Islet precursor cell (in vitro differentiated cells): ENCODE measurements at regions not wholly inside any gene's neighbourhood (a gene's known extent, or its start where the extent isn't known, plus 50 kb on each side); places are given as distances from the start of the nearest gene placed in this dataset.

Source experiments
- DNase-seq: peaks from one replicate; pipeline ENCODE4 v3.0.0-alpha.2; 2018

DNA sequence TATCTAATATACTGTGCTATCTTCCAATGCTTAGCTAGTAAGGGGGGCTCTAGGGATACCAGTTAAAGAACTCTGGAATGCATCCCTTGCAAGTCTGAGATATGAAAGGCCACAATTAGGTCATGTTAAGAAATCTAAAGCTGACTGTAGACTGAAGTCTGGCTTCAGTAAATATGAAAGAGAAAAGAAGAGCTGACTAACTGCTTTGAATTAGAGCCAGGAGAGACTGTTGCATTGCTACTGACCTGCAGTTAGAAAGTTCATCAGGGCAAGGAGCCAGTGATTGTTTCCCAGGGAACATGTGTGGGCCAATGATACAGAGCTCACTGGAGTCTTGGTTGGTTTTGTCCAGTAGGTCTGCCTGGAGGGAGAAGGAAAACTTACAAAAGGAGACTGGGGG lies 472.1 kb upstream of the TNC start:
- DNase-seq: no peak

GRCh38 chr9:115591584-115591984 lies 473.6 kb upstream of the TNC start:
- DNase-seq: peak; percentile 89

DNA sequence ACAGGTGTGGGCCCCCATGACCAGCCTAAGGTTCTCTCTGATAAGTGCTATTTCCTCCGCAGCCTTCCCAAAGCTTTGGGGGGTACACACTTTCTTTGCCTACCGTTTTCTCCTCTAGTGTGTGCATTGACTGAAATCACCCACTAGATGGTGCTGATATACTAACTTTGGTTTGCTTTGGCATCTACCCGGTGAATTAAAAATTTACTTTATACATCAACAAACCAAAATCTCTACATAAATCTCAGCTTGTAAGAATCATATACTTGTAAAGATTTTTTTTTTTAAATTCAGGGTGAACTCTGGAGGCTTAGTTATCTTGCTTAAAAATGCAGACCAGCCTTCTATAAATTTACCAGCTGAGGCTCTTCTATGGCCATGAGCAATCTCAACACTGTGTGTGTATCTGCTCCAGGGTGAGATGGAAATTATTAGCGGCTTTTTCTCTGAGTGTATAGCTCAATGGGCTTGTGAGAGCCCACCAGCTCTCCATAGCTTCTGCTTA lies 475.7 kb upstream of the TNC start:
- no peak for DNase-seq

- DNase-seq: no peak
Measured at GRCh38 chr9:115594557-115594956, 476.6 kb upstream of the TNC start.

- DNase-seq: no peak
Measured at GRCh38 chr9:115596021-115596745, 478.2 kb upstream of the TNC start.

GRCh38 chr9:115596746-115597080 lies 478.8 kb upstream of the TNC start:
- no peak for DNase-seq

DNA sequence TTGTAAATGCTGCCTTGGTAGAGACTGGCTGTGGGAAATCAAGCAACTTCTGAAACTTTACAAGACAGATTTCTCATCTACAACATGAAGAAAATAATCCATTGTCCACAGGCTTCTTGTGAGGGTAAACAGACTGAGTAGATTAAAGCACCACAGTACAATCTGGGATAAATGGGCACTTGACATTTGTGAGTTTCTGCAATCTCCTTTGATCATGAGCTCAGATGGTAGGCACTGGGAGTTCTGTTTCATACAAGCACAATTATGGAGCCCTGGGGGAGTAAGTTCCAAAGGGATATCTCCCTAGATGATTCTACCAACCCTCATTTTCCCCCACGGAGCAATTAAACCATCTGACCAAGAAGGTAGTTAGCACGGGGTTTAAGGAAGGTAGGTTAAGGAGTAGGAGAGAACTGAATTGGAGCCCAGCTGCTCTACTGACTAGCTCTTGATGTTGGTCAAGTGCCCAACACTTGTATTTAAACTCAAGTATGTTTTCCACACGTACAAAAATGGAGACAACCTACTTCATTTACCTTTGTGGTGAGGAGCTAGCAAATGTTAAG lies 479.5 kb upstream of the TNC start:
- DNase-seq: no peak

DNA sequence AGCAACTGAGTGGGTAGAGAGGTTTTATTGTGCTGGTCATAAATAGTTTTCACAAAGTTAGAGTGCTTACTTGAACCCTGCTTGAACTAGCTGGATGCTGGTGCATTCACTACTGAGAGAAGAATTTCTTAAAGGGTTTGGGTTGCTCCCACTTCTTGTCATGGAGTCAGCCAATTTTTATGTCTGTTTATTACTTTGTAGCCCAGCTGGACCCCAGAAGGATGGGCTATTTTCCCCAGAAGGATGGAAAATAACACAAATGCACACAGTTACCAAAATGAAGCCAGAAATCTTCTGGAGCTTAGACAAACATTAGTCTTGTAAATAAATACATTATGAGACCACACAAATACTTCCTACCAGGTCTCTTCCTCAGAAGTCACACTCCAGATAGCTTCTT lies 480.8 kb upstream of the TNC start:
- DNase-seq: no peak

GRCh38 chr9:115599898-115600297 lies 481.9 kb upstream of the TNC start:
- no peak for DNase-seq

DNA sequence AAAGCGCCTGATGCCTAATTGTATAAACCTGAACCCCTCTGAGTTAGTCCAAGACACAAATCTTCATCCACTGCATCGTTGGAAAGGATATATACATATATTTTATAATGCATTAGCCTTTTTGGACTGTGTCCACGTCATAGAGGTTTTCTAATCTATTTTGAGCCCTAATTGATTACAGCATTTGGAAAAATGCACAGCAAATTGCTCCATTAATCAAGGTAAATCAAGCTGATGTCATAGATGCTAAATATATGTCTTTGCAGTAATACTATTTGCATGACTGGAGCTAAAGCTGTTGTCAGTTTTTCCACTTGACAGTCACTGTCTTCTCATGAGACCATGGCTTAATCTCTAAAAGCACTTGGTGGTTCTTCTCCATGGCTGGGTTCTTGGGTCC lies 483.5 kb upstream of the TNC start:
- no peak for DNase-seq

GRCh38 chr9:115604831-115605483 lies 487.0 kb upstream of the TNC start:
- no peak for DNase-seq

- DNase-seq: no peak
Measured at GRCh38 chr9:115606838-115607237, 488.9 kb upstream of the TNC start.

DNA sequence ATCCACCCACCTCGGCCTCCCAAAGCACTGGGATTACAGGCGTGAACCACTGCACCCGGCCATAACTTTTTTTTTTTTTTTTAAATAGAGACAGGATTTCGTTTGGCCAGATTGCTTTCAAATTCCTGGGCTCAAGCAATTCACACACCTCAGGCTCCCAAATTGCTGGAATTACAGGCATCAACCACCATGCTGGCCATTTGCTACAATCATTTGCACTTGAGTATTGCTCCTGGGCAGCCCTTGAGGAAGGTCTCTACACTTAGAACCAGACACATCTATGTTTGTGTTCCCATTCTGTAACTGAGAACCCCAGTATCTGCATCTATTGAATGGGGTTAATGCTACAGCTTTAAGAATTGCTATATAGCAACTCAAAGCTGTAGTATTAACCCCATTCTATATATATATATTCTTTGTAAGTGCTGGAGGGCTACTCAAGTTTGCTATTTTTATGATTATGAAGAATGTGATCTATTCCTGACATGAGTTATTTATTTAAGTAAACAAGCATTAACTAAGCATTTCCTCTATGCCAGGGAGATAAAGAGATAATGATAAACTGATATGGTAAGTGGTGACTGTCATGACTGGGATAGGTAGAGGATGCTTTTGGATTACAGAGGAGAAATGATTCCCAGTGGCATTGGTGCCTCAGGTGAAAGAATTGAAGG lies 496.5 kb upstream of the TNC start:
- no peak for DNase-seq

- no peak for DNase-seq
Measured at GRCh38 chr9:115615000-115615401, 497.0 kb upstream of the TNC start.

DNA sequence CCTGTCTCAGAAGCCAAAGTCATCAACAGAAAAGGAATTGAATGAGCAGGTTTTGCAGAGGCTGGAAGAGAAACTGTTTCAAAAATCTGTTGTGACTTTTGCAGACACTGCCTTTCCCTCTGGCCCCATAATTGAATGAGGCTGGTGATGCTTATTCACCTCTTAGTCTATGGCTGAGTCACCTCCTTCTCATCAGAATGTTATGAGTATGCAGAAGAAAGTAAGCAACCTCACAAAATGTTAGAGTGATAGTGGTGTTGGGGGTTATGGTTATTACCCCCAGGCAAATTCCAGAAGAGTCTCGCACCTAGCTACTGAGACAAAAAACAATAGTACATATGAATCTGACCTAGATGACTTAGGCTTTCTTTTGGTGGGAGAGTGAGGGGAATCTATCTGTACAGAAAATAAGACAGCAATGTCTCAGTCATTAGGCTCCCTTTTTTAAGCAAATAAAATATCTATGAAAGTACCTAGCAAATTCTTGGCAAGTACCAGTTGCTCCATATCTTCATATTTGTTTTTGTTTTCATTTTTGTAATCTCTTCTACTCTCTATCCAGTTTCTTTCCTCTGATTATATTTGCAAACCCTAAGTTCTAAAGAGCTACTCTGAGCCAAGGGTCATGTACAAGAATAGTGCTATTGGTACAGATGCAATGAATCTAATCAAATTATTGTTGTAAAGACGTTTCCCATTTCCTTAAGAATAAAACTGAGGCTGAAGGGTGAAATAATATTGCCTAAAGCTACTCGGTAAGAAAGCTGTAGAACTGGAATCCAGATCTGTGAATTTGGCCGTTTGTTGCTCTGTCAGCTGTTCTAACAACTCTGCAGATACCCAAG lies 498.1 kb upstream of the TNC start:
- DNase-seq: peak; percentile 72

GRCh38 chr9:115616666-115617239 lies 498.8 kb upstream of the TNC start:
- DNase-seq: no peak

DNA sequence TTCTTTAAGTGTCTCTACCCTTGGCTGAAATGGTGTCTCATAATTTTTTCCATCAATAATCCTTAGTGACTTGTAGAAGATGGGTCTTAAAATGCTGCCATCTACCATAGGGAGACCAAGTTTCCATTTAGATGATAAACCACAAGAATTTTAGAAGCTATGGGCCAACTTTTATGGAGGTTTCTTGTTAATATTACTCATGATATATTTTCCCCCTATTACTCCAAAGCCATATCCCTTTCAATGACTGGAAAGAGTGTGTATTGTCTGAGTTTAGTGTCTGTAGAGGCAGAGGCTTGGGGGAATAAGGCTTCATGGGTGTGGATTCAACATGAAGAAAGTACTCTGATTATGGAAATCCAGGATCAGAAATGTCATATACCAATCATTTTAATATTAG lies 507.3 kb upstream of the TNC start:
- no peak for DNase-seq

DNA sequence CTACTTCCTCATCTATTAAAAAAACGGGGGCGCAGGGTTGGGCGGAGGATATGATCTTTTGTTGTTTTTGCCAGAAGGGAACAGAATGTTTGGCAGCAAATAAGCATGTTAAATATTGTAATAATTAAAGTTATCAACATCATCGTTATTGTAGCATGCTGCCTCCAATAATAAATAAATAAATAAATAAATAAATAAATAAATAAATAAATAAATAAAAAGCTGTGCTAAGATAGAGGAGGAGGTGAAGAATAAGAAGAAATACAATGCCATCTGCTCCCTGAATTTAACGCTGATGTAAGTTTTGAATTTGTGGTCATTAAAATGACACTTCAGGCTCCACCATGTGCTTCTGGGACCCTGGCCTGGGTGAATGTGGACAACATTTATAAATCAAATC lies 508.0 kb upstream of the TNC start:
- no peak for DNase-seq

GRCh38 chr9:115627511-115627910 lies 509.6 kb upstream of the TNC start:
- no peak for DNase-seq

- DNase-seq: no peak
Measured at GRCh38 chr9:115628426-115628825, 510.5 kb upstream of the TNC start.

GRCh38 chr9:115629879-115630840 lies 512.2 kb upstream of the TNC start:
- DNase-seq: no peak
